LNCAP (cell line): ENCODE measurements at regions not wholly inside any gene's neighbourhood (a gene's known extent, or its start where the extent isn't known, plus 50 kb on each side); places are given as distances from the start of the nearest gene placed in this dataset.

Source experiments
- TF ChIP-seq, protein P1 (sequence below): fragments of 450-650 bp; IDR thresholded peaks from 2 replicates; pipeline ENCODE4 v1.5.1; 2017; ENCODE audit warnings: mild to moderate bottlenecking

DNA sequence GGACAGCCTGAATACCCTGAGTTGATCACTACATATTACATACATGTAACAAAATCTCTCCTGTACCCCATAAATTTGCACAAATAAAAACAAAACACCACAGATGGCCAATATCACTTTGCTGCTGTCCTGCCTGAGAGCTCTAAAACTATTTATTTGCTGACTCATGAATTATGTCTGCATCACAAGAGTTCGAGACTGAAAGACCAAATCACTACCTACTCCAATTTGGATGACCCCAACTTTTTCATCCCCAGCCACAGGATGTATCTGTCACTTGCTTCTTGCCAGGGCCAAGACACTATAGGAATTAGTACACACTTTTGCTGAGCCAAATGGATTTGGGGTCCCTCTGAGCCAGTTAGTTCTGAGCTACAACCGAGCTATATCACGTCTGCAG lies 409.7 kb upstream of the NFE2L3 start:
- TF ChIP-seq, protein P1, sequence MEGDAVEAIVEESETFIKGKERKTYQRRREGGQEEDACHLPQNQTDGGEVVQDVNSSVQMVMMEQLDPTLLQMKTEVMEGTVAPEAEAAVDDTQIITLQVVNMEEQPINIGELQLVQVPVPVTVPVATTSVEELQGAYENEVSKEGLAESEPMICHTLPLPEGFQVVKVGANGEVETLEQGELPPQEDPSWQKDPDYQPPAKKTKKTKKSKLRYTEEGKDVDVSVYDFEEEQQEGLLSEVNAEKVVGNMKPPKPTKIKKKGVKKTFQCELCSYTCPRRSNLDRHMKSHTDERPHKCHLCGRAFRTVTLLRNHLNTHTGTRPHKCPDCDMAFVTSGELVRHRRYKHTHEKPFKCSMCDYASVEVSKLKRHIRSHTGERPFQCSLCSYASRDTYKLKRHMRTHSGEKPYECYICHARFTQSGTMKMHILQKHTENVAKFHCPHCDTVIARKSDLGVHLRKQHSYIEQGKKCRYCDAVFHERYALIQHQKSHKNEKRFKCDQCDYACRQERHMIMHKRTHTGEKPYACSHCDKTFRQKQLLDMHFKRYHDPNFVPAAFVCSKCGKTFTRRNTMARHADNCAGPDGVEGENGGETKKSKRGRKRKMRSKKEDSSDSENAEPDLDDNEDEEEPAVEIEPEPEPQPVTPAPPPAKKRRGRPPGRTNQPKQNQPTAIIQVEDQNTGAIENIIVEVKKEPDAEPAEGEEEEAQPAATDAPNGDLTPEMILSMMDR, result no peak

DNA sequence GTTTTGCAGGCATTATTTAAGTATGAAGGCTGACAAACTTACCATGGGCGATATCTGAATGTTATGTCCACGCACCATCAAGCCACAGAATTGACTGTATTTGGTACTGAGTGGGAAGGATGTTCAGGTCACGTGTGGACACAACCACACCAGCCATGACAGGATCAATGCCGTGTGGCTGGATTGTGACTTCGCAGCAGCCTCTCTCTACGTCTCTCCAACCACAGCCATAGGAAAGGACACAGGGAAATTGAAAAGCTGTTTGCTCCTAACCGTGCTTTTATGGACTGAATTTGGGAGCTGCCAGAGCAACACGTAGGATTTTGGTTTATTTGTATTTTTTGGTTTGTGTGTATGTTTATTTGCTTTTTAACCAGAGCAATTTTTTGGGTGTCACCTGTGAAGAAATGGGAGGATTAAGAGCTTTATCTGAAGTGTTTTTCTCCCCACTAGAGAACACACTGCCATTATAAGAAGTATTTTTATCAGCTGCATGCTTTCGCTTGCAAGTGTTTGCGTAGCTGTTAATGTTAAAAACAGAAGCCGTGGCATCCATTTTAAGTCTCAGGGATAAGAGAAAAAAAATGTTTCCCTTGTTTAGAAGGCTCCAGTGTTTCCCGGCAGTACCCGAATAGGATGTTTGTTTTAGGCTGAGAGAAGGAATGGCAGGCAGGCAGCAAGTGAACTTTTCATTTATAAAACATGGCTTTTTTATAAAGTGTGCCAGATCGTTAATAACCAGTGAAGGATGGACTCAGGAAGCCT lies 401.1 kb upstream of the NFE2L3 start:
- TF ChIP-seq, protein P1, result no peak

DNA sequence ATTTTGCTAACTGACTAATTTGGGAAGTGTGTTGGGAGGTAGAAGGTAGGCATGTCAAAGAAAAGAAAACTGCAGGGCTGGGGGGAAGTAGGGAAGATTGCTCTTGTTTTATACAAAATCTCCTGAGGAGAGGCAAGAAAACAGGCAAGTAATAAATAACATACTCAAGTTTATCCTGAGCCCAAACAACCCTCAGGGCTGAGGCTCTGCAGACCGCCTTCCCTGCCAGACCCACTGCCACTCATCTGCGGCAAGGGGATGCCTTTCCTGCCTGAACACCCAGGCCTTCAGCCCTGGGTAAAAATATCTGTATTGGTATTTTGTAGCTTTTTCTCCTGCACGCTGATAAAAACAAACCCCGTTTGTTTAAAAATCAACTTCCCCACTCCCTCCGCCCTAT lies 399.8 kb upstream of the NFE2L3 start:
- TF ChIP-seq, protein P1, result no peak

DNA sequence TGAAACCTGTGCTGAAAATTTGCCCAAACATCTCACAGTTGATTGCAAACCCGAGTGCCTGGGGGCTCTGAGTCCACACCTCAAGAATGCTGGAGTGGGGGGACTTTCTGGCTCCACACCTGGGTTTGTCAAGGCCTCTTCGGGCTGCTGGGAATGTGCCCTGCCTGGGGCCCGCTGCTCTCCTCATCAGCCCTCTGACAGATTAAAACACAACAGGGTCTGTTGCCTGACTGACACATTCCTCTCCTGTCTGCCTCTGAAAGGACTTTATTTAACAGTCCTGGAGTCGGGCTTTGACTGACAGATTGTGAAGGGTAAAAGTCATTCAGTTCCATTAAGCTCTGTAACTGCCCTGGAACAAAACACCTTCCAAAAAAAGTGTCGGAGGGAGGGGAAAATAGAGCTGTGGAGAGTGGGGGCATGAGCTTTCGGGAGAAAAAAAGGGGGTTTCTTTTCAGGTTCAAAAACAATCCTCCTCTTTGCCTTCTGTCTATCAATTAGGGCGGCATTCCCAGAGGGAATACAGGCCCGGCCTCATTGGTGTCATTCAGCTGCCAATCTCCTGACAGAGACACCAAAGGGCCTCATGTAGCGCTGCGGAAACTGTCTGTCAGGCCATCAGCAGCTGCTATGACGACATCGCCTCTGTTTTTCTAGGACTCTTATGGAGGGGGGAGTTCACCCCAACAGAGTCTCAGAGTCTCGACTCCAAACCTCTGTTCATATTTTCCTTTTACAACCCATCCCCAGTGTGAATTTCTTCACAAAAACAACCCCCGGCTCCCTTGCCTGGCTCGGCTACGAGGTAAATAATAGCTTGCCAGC lies 398.8 kb upstream of the NFE2L3 start:
- TF ChIP-seq, protein P1, result no peak

DNA sequence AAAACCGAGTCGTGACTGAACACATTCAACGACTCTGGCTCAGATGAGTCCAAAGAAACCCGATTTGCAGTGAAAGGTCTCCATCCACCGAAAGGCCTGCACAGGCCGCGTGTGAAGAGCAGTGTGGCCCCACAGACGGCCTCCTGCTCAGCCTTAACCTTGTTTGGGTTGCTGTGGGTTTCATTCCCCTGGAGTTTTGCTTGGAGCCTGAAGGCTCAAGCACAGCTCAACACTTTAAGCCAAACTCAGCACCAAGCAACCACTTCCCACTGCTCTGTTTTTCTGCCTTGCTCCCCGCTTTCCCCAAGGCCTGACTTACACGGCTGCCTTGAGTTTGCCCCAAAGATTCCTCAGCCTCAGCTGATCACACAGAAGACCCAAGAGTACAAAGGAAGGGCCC lies 398.2 kb upstream of the NFE2L3 start:
- TF ChIP-seq, protein P1, result no peak

DNA sequence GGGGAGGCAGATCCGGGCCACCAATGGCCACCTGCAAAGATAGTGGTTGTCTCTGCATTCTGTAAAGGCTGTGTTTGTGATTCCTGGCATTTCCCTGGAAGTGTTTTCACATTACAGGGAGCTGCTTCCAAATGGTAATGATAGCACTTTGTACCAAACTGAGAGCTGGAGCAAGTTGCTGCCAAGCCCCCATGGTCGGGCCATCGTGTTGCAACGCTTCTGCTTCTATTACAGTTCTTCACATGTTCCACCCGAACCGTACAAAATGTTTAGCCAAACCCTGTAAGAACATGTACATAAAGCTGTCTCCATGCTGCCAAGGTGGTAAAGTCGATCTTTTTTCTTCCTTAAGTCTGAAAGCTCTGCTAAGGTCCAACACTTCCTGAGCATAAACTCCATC lies 397.7 kb upstream of the NFE2L3 start:
- TF ChIP-seq, protein P1, result no peak

DNA sequence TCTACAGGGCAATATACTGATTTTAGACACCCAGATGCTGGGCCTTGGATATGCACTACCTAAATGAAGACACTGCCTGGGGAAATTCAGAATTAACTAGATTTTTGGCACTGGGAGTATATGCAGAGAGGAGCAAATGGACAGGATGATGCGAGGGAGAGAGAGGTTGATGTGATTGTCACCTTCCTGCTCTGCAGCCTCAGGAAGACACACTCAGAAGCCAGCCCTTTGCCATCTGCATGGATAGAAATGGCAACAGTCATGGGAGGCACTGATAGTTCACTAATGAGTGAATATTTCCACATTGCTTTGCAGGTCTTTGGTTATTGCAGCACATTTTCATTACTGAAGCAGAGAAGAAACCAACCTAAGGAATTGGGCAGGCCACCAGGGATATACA lies 397.2 kb upstream of the NFE2L3 start:
- TF ChIP-seq, protein P1, result no peak
